T-helper 1 cell (primary cell): ENCODE measurements at regions not wholly inside any gene's neighbourhood (a gene's known extent, or its start where the extent isn't known, plus 50 kb on each side); places are given as distances from the start of the nearest gene placed in this dataset.
"Not testable (repeated sequence)": the region's sequence is repeated elsewhere in the genome, so short reads cannot be mapped to it uniquely, and the experiment has no call there.

ENCODE experiments used
- DNase-seq, 5 donors: peaks; one replicate each; pipeline ENCODE4 v3.0.0-alpha.2; 2012 to 2020

DNA sequence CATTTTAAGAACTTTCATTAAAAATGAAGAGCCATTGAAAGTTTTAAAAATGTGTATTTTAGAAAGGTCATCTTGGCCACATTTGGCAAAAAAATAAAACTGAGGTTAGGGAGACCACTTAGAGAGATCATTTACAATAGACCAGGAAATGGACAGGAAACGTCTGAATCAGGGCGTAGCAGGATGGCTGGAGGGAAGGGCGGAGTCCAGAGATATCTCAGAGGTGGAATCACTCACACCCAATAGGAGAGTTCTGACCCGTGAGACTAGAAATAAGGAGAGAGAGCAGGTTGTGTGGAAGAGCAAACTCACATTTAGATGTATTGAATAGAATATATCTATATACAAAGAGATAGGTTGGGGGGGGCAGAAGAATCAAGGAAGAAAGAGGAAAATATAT is 373.4 kb downstream of the METTL4 start:
- no peak for DNase-seq

DNA sequence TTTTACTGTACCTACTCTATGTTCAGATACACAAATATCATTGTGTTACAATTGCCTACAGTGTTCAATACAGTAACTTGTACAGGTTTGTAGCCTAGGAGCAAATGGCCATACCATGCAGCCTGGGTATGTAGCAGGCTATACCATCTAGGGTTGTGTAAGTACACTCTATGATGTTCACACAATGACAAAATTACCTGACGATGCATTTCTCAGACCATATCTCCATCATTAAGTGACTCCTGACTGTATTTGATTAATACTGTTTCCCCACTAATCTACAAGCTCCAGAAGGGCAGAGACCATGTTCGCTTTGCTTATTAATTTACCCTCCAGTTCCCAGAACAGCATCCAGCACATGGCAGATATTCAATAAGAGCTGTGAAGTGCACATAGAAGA is 372.2 kb downstream of the METTL4 start:
- no peak for DNase-seq

DNA sequence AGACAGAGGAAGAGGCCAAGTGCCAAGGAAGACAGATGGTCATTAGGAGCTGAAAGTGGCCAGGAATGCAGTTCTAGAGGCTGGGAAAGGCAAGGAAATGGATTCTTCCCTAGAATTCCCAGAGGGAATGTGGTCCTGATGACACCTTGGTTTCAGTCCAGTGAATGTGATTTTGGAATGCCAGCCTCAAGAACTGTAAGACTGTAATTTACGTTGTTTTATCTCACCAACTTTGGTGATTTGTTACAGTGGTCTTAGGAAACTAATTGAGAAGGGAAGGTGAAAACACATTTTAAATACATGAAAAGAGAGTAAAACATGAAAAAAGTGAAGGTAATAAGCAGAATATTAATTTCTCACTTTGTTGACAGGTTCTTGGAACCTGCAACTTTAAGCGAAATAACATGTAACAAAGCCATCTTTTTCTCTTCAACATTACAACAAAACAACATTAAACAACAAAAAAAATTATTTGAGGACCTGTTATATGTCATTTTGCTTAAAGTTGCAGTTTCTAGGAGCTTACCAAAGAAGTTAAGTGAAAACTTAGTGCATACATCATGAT is 370.2 kb downstream of the METTL4 start:
- no peak for DNase-seq

DNA sequence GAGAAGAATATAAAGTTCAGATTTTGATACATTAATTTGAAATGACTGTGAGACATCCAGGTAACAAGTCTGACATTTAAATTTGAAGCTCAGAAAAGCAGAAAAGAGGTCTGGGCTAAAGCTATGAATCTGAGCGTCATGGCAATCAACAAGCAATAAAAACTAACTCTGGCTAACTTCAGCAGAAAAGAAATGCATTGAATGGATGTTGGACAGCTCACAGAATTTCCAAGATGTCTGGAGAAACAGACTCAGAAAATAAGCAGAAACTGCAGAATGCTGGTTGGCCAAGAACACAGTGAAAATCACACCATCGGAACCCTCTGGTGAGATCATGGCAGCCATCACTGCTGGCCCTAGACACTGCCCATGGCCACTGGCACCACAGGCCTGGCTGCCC is 366.6 kb downstream of the METTL4 start:
- DNase-seq: no peak

DNA sequence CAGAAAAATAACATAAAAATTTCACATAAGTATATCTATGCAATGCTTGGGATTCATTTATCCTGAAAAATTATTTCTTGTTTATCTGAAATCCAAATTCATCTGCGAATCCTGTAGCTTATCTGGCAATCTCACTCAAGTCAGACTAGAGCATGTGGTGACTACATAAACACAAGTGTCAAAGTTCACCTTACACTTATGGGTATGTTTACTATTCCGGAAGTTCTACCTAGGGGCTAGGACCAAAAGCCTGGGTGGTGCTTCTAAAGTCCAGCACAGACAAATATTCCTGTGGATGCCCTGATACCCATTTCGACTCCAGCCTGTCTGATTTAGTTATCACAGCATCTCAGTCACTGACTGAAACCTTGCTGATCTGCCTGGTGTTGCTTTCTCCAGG is 364.0 kb downstream of the METTL4 start:
- DNase-seq: no peak

DNA sequence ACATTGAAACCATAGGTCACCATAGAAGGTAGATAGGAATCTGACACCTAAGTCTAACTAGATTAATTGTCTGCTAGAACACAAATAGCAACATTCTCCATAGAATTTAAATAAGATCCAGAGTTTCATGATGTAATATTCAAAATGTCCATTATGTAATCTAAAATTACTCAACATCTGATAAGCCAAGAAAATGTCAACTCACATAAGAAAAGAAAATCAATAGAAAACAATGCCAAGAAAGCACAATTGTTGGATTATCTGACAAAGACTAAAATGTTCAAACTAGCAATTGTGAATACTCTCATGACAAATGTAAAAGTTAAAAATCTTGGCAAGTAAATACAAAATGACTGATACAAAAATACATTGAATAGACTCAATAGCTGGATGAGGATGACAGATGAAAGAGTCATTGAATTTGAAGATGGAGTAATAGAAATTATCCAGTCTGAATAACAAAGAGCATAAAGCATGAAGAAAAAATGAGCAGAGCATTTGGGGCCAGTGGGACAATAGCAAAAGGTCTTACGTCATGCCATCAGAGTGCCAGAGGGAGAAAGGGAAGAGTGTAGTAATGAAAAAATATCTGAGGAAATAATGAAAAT is 358.6 kb downstream of the METTL4 start:
- DNase-seq: no peak

DNA sequence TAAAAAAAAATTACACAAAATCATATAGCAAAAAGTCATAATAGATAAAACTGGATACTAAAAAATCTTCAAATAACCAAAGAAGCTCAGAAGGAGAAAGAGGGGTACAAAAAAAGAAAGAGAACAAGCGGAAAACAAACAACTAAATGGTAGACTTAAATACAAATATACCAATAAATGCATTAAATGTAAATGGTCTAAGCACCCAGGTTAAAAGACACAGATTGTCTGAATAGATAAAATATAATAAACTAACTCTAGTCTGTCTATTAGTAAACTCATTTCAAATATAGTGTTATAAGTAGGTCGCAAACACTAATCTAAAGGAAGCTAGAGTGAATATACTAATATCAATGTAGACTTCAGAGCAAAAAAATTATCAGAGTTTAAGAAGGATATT is 357.4 kb downstream of the METTL4 start:
- DNase-seq: no peak

DNA sequence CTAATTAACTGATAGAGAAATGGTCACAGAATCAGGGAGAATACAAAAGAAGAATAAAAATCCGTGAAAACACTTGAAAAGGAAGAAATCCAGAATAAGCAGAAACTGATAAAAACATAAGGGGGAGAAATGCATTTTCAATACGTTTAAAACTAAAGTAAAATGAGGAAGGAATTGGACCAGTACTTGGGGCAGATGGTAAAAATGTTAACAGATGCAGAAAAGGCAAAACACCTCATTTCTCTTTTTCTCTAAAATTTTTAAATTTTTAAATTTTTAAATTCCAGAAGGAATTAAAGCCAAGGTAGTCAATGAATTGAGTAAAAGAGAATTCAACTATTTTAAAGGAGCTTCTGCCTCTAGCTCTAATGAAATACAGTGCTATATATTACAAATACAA is 353.9 kb downstream of the METTL4 start:
- DNase-seq: no peak

DNA sequence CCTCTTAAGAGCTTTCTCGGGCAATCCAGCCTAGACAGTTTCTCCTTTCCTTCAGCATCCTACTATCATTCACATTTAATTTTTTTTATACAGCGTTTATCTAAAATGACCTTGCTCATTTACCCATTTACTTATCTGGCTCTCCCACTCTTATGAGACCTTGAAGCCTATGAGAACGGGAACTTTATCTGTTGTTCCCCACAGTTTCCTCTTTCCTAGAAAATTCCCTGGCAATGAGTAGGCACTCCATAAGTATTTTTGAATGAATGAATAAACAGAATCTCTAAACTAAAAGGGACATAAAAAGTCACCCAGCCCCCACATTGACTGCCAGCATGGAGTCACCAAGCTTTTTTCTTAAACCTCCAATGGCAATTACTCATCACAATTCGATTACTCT is 353.2 kb downstream of the METTL4 start:
- no peak for DNase-seq

DNA sequence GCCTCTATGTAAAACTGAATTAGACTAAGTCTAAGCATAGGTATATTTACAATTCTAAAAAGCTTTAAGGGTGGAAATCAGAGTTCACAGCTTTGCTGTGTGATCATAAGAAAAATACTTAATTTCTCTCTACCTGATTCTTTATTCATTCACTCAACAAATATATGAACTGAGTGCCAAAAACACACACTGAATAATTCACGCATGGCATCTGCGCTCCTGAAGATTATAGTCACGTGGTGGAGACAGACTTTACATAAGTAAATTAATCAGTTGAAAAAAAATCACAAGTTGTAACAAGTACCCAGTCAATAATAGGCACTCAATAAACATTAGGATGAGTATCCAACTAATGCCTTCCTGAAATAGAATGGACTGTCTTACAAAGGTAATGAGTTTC is 351.6 kb downstream of the METTL4 start:
- no peak for DNase-seq

DNA sequence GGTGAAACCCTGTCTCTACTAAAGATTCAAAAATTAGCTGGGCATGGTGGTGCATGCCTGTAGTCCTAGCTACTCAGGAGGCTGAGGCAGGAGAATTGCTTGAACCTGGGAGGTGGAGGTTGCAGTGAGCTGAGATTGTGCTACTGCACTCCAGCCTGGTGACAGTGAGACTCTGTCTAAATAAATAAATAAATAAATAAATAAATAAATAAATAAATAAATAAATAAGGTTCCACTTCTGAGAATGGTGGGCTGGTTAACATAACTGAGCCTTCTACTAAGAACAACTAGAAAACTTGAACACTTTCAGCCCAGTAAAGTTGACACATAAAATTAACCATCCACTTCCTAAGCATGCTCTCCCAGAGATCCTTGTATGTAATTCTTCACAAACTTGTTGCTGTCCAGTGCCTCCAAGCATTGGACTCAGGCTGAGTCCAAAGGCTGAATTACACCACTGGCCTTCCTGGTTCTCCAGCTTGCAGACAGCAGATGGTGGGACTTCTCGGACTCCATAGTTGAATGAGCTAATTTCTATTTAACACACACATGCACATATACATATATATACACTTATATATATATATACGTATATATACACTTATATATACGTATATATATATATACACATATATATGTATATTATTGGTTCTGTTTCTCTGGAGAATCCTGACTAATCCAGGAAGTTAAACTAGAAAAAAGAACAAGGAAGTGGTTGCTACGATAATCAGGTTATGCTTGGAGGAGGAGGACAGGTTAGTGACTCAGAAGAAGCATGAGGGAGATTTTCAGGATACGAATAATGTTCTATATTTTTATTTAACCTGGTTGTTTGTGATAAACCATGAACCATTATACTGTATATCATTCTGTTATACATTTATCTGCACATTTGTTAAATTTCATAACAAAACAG is 348.8 kb downstream of the METTL4 start:
- DNase-seq: no peak

DNA sequence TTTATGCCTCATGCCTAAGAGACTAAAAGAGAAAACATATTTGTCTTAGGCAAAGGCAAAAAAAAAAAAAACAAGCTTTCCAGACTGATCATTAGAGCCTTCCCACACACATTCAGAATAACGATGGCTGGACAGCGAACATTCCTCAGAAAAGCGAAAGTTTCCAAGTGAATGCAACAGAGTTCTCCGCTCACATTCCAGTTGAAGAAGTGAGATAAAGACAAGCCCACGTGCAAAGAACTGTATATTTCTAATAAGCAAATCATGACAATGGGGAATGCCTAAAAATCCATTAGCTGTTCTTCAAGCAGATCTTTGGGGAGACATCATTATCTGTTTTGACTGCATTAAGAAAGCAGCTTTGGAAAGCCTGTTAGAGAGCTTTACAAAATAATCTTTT is 347.9 kb downstream of the METTL4 start:
- DNase-seq: no peak

DNA sequence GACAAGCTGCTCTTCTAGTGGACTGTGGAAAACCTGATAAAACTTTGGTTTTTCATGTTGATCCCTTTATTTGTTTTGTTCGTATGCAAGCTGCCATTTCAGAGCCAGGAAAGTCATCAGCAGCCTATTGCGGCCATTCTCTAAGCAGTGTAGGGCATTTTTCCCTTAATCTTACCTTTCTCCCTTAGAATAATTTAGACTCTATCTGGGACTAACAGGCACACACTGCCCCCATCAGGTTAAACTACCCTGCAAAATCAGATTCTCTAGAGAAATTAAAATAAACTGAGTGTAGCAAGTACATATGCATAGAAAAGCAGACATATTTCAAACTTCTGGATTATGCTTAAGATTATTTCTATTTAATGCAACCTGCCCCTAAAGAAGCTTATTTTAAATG is 347.5 kb downstream of the METTL4 start:
- DNase-seq: no peak

DNA sequence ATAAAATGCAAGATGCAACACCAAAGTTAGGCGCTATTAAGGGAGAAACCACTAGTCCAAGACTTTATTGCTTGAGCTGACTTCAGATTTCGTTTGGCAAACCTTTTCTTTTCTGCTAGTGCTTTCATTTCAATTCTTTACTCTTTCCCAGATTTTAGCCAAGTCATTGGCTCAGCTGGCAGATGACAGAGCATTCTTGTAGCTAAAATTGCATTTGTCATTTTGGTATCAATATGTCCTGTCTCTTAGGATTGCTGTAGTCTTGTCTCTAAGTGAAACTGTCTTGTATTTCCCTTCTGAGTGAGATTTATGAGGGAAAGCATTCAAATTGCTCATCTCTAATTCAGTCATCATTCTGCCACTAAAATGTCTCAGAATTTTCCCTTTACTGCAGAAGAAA is 335.1 kb downstream of the METTL4 start:
- DNase-seq: no peak

DNA sequence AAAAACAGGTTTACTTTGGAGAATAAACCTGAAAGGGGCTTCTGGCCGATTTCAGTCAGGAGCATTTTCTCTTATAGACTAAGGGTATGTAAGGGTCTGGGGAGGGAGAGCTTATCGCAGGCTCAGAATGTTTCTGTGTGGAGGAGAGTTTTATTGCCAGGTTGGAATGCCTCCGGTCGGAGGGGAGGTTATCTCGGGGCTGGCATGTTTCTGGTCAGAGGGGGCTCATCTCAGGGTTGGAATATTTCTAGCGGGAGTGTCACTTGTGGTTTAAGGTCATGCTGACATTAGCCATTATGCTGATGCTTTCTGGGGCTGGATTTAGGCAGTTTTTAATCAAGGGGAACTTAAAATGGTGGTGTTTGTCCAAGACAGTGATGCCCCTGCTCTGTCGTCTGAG is 333.6 kb downstream of the METTL4 start:
- DNase-seq: no peak

DNA sequence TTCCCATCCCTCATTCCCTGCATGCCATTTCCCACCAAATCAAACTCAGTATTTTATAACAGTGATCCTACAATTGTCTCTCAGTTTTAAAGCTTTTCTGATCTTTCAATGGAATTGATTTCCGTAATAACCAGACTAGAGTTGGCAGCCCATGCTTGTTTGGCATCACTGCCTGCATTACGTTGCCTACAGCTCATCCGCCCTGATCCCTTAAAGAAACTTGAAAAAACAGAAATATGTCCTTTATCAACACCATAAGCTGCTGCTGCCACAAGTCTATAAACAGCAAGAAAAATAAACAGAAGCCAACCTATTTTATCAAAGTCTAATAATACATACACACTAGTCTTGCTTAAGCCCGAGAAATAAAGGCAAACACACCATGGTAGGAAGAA is 331.0 kb downstream of the METTL4 start:
- DNase-seq: no peak

DNA sequence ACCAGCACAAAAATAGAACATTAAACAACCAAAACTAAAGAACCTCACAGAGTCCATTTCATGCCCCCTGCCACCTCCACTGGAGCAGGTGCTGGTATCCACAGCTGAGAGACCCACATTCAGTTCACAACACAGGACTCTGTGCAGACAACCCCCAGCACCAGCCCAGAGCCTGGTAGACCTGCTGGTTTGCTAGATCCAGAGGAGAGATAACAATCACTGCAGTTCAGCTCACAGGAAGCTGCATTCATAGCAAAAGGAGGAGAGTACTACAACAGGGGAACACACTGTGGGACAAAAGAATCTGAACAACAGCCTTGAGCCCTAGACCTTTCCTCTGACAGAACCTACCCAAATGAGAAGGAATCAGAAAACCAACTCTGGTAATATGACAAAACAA is 326.7 kb downstream of the METTL4 start:
- DNase-seq: no peak

DNA sequence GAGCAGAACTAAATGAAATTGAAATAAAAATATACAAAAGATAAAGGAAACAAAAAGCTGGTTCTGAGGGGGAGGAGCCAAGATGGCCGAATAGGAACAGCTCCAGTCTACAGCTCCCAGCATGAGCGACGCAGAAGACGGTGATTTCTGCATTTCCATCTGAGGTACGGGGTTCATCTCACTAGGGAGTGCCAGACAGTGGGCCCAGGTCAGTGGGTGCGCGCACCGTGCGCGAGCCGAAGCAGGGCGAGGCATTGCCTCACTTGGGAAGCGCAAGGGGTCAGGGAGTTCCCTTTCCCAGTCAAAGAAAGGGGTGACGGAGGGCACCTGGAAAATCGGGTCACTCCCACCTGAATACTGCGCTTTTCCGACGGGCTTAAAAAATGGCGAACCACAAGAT is 324.2 kb downstream of the METTL4 start:
- DNase-seq: not testable (repeated sequence)

DNA sequence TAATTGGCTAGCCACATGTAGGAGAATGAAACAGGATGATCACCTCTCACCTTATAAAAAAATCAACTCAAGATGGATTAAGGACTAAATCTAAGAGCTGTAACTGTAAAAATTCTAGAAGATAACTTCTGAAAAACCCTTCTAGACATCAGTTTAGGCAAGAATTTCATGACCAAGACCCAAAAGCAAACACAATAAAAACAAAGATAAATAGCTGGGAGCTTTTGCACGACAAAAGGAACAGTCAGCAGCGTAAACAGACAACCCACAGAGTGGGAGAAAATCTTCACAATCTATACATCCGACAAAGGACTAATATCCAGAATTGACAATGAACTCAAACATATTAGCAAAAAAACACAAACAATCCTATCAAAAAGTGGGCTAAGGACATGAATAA is 316.3 kb downstream of the METTL4 start:
- no peak for DNase-seq

DNA sequence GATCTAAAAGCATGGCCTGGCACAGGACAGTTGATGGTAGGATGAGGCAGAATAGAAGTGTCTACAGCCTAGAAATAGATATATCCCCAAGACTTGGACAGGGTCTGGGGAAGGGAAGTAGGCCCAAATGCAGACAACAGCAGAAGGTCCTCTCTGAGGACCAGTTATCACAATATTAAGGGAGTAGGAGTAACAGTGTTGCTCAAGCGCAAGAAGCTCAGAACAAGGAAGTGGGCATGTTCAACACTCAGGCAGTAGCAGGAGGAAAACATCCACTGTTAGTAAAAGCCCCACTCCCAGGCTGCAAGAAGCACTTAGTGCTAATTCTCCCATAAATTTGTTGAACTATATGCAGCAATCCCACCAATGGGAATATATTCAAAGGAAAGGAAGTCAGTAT is 314.7 kb downstream of the METTL4 start:
- DNase-seq: no peak

DNA sequence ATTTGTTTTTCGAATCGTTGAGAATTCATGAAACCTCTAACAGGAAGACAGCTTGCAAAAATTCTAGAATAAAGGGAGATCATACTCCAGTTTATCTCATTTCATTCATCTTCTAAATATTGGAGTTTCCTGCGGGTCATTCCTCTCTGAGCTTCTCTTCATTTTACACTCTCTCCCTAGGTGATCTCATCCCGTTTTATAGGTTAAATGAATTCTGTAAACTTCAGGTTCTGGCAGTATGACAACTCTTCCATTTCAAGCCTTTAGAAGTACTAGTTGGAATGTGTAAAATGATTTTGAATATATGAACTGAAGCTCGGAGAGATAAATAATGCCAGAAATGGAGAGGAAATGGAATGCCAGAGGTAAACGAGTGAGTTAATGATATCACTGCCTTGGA is 312.4 kb downstream of the METTL4 start:
- DNase-seq: no peak

DNA sequence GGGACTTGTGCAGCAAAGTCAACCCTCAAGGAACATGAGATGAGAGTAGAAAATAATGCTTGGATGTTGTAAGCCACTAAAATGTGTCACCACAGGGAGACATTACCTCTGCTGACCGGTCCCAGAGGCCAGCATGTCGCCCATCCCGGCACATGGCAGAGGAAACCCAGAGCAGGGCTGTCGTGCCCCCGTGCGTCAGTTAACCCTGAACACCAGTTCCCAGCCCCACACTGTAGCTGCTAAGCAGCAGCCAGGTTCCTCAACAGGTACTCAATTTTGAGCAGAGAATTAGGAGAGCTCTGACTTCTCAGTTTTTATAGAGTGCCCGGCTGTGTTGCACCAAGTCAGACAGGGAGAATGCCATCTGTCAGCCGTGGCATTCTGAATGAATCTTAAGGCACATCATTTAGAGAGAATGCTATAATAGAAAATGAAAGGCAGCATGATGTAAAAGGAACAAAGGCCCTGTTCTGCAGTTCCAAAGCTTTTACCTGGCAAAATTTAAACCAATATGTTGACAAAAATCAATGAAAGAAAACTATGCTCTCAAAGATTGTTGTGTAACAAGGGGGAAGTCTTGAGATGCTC is 307.9 kb downstream of the METTL4 start:
- DNase-seq: no peak

DNA sequence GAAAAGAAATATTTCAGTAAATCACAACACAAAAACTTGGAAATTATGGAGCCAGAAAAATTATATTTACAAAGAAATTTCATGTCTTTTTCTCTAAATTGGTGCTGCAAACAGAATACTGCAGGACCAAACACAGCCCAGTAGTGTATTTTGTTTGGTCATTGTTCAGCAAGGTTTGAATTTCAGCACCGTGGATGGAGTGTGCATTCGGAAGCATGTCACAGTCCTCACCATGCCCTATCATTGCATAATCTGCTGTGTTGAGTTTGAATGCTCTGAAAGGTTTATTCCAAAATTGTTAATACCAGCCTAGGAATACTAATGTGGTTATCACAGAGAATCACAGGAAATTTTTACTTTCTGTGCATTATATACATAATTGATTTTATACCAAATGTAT is 296.7 kb downstream of the METTL4 start:
- no peak for DNase-seq

DNA sequence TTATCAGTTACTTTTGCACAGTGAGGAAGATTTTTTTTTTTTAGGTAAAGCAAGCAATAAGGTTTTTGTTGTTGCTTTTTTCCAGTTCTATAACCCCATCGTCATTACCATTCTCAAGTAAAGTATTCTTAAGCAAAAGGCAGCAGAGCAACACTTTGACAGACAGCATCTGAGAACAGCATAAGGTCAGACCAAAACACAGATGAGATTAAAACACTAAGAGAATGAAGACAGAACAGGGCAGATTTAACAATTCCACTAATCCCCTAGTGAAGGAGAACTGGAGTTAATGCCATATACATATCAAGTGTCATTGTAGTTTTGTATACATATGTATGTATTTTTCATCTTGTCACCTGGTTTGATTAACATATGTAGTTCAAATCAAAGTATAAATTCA is 290.2 kb downstream of the METTL4 start:
- DNase-seq: no peak
